Ecto neural progenitor cell (in vitro differentiated cells): ENCODE measurements at regions not wholly inside any gene's neighbourhood (a gene's known extent, or its start where the extent isn't known, plus 50 kb on each side); places are given as distances from the start of the nearest gene placed in this dataset.

Experiments used
- DNase-seq: peaks from one replicate; pipeline ENCODE4 v3.0.0-alpha.2; 2018; ENCODE audit warnings: low spot score

GRCh38 chr2:175463589-175464310, 282.2 kb upstream of the ATP5MC3 start:
- no peak for DNase-seq

- peak; percentile 2 for DNase-seq
These were observed 281.7 kb upstream of the ATP5MC3 start for GRCh38 chr2:175463169-175463568.

GRCh38 chr2:175462246-175462645, 280.7 kb upstream of the ATP5MC3 start:
- DNase-seq: no peak

- no peak for DNase-seq
These were observed 280.3 kb upstream of the ATP5MC3 start for GRCh38 chr2:175461839-175462238.

- no peak for DNase-seq
These were observed 276.5 kb upstream of the ATP5MC3 start for GRCh38 chr2:175457895-175458448.

GRCh38 chr2:175454953-175455389, 273.5 kb upstream of the ATP5MC3 start:
- no peak for DNase-seq

GRCh38 chr2:175450029-175450760, 268.7 kb upstream of the ATP5MC3 start:
- no peak for DNase-seq

- no peak for DNase-seq
These were observed 268.1 kb upstream of the ATP5MC3 start for GRCh38 chr2:175449616-175450015.

GRCh38 chr2:175446201-175446600, 264.7 kb upstream of the ATP5MC3 start:
- no peak for DNase-seq

GRCh38 chr2:175445281-175445680, 263.8 kb upstream of the ATP5MC3 start:
- no peak for DNase-seq

- DNase-seq: no peak
These were observed 260.9 kb upstream of the ATP5MC3 start for GRCh38 chr2:175442441-175442840.

- DNase-seq: no peak
These were observed 259.8 kb upstream of the ATP5MC3 start for GRCh38 chr2:175441181-175441761.

- no peak for DNase-seq
These were observed 257.9 kb upstream of the ATP5MC3 start for GRCh38 chr2:175439416-175439815.

- DNase-seq: no peak
These were observed 255.7 kb upstream of the ATP5MC3 start for GRCh38 chr2:175437167-175437566.

- DNase-seq: no peak
These were observed 254.6 kb upstream of the ATP5MC3 start for GRCh38 chr2:175436076-175436475.

- no peak for DNase-seq
These were observed 253.5 kb upstream of the ATP5MC3 start for GRCh38 chr2:175435012-175435411.

GRCh38 chr2:175432793-175433192, 251.3 kb upstream of the ATP5MC3 start:
- DNase-seq: no peak

- no peak for DNase-seq
These were observed 250.5 kb upstream of the ATP5MC3 start for GRCh38 chr2:175432021-175432420.

GRCh38 chr2:175431101-175431946, 249.8 kb upstream of the ATP5MC3 start:
- DNase-seq: no peak

- no peak for DNase-seq
These were observed 248.7 kb upstream of the ATP5MC3 start for GRCh38 chr2:175430236-175430635.

- no peak for DNase-seq
These were observed 236.8 kb upstream of the ATP5MC3 start for GRCh38 chr2:175418224-175418835.
